Body of pancreas (tissue), 4 donors: ENCODE measurements at regions not wholly inside any gene's neighbourhood (a gene's known extent, or its start where the extent isn't known, plus 50 kb on each side); places are given as distances from the start of the nearest gene placed in this dataset.

Experiments
- ATAC-seq: fragments of 150-250 bp; one replicate; pipeline ENCODE4 v1.9.1; 2016
- DNase-seq, 4 donors: peaks; one replicate each; pipeline ENCODE4 v3.0.0-alpha.2; 2019
- H3K27ac ChIP-seq, 4 donors: fragments of 200-600 bp; sonication (generic); 1 replicate in 3 of 4; 2 replicates in 1 of 4; pipeline versions ENCODE4 v1.5.1 to v1.6.1; 2016 to 2019; ENCODE audit warnings: mild to moderate bottlenecking in 1 of 4, mixed read lengths in 1 of 4, moderate library complexity in 1 of 4
- H3K27me3 ChIP-seq, 2 donors: fragments of 200-600 bp; sonication (generic); one replicate each; pipeline ENCODE4 v1.6.0; 2016; ENCODE audit warnings: mild to moderate bottlenecking in 1 of 2
- H3K36me3 ChIP-seq, 2 donors: fragments of 200-600 bp; sonication (generic); replicated peaks in 1 of 2; 2 replicates each; pipeline ENCODE4 v1.5.1; 2016; ENCODE audit warnings: low read depth in 2 of 2; ENCODE audit not compliant: insufficient read depth in 1 of 2
- H3K4me1 ChIP-seq: fragments of 200-600 bp; sonication (generic); one replicate; pipeline ENCODE4 v1.6.0; 2016
- H3K4me3 ChIP-seq, 2 donors: fragments of 200-600 bp; sonication (generic); 1 replicate in 1 of 2; 2 replicates in 1 of 2; pipeline ENCODE4 v1.5.1; 2016 to 2019
- H3K9me3 ChIP-seq, 3 donors: fragments of 200-600 bp; sonication (generic); 1 replicate in 2 of 3; 2 replicates in 1 of 3; pipeline ENCODE4 v1.5.1; 2016
- CTCF ChIP-seq, 7 experiments: fragments of 450-650 bp in 4 of 7; fragments of 200-600 bp in 3 of 7; sonication (generic) in 3 of 7; IDR thresholded peaks; one replicate each; pipeline ENCODE4 v1.5.1; 2016 to 2019; ENCODE audit warnings: antibody characterized with exemption in 7 of 7
- POLR2A ChIP-seq, 3 donors: fragments of 450-650 bp; IDR thresholded peaks; one replicate each; pipeline ENCODE4 v1.6.1; 2016; ENCODE audit warnings: antibody characterized with exemption in 3 of 3, mild to moderate bottlenecking in 2 of 3
- WGBS, 2 donors: methylation state at CpG; one replicate each; pipeline ENCODE4 v1.1.5; 2017; 5-methylcytosine and 5-hydroxymethylcytosine counted together
- intact Hi-C: fragments of 100-400 bp; cut with DNase I; formaldehyde crosslinking; loops from one replicate; pipeline ENCODE4 v1.15.1; 2023

- no peak overlapping the region for H3K4me3 ChIP-seq
- intact Hi-C loops = no loop called here
- no peaks in the 10 kb centered on the region for H3K36me3 ChIP-seq
- H3K27me3 ChIP-seq = no peaks in the 10 kb centered on the region
- H3K4me1 ChIP-seq = no peaks in the 10 kb centered on the region
- DNase-seq (no peak), ATAC-seq (no peak)
- WGBS, 2 donors = 79 to 88% methylated on average over 1 of the region's 1 CpG
- TF ChIP-seq CTCF (IDR thresholded peaks at IDR 0.05) (no peak), POLR2A (IDR thresholded peaks at IDR 0.05) (no peak)
- H3K27ac ChIP-seq = no peak overlapping the region
- no peaks in the 10 kb centered on the region for H3K9me3 ChIP-seq
These were observed 1035.5 kb downstream of the FSCB start for GRCh38 chr14:43471595-43471994.

GRCh38 chr14:43464968-43465367 lies 1042.1 kb downstream of the FSCB start:
- Histone ChIP-seq H3K27me3 (no peaks in the 10 kb centered on the region), H3K4me3 (no peak overlapping the region), H3K9me3 (no peaks in the 10 kb centered on the region), H3K4me1 (no peaks in the 10 kb centered on the region), H3K27ac (no peak overlapping the region), H3K36me3 (no peaks in the 10 kb centered on the region)
- DNase-seq (no peak), ATAC-seq (no peak)
- no peak for TF ChIP-seq POLR2A (IDR thresholded peaks at IDR 0.05)
- no peak for TF ChIP-seq CTCF (IDR thresholded peaks at IDR 0.05)
- 75 to 78% methylated on average over 1 of the region's 1 CpG for WGBS, 2 donors
- intact Hi-C loops = no loop called here

- WGBS, 2 donors = 41 to 44% methylated on average over 5 of the region's 5 CpGs
- intact Hi-C loops = no loop called here
- TF ChIP-seq POLR2A (IDR thresholded peaks at IDR 0.05) (no peak), CTCF (IDR thresholded peaks at IDR 0.05) (no peak)
- no peaks in the 10 kb centered on the region for H3K9me3 ChIP-seq
- no peaks in the 10 kb centered on the region for H3K36me3 ChIP-seq
- H3K4me1 ChIP-seq = no peaks in the 10 kb centered on the region
- DNase-seq (no peak), ATAC-seq (no peak)
- H3K27me3 ChIP-seq = no peaks in the 10 kb centered on the region
- no peak overlapping the region for H3K27ac ChIP-seq
- no peak overlapping the region for H3K4me3 ChIP-seq
These were observed 1057.8 kb downstream of the FSCB start for GRCh38 chr14:43449291-43449690.

GRCh38 chr14:43438056-43438455 lies 1069.0 kb downstream of the FSCB start:
- Histone ChIP-seq H3K4me3 (no peak overlapping the region), H3K36me3 (no peaks in the 10 kb centered on the region), H3K27ac (no peak overlapping the region), H3K4me1 (no peaks in the 10 kb centered on the region), H3K9me3 (no peaks in the 10 kb centered on the region), H3K27me3 (no peaks in the 10 kb centered on the region)
- ATAC-seq (no peak), DNase-seq (no peak)
- intact Hi-C loops = no loop called here
- WGBS, 2 donors = 61 to 69% methylated on average over 3 of the region's 3 CpGs
- TF ChIP-seq CTCF (IDR thresholded peaks at IDR 0.05) (no peak), POLR2A (IDR thresholded peaks at IDR 0.05) (no peak)

GRCh38 chr14:43418324-43418723 lies 1088.8 kb downstream of the FSCB start:
- intact Hi-C loops = no loop called here
- Histone ChIP-seq H3K4me1 (peaks cover 2% of the 10 kb centered on the region), H3K36me3 (no peaks in the 10 kb centered on the region), H3K27ac (no peak overlapping the region), H3K4me3 (no peak overlapping the region), H3K9me3 (no peaks in the 10 kb centered on the region), H3K27me3 (no peaks in the 10 kb centered on the region)
- 67 to 87% methylated on average over 3 to 4 of the region's 4 CpGs for WGBS, 2 donors
- ATAC-seq (no peak), DNase-seq (no peak)
- TF ChIP-seq POLR2A (IDR thresholded peaks at IDR 0.05) = no peak
- no peak for TF ChIP-seq CTCF (IDR thresholded peaks at IDR 0.05)
